SU-DHL-6 (cell line): ENCODE measurements at regions not wholly inside any gene's neighbourhood (a gene's known extent, or its start where the extent isn't known, plus 50 kb on each side); places are given as distances from the start of the nearest gene placed in this dataset.

Experiments
- H2AFZ ChIP-seq: fragments of 200-600 bp; sonication (generic); 2 replicates; pipeline ENCODE4 v1.6.1; 2014; ENCODE audit warnings: low read depth, mild to moderate bottlenecking, moderate library complexity, mixed read lengths, antibody characterized with exemption, low read length; ENCODE audit not compliant: severe bottlenecking
- H3F3A ChIP-seq: fragments of 200-600 bp; shearing (Covaris generic); 2 replicates; pipeline ENCODE4 v1.6.0; 2016; ENCODE audit warnings: antibody characterized with exemption, mild to moderate bottlenecking; ENCODE audit not compliant: insufficient read depth
- H3K27ac ChIP-seq: fragments of 200-600 bp; sonication (generic); 2 replicates; pipeline ENCODE4 v1.5.1; 2016; ENCODE audit warnings: low read depth, mild to moderate bottlenecking, low read length, moderate library complexity, mixed read lengths
- H3K27me3 ChIP-seq: fragments of 200-600 bp; sonication (generic), shearing (Covaris generic); 2 replicates; pipeline ENCODE4 v1.6.0; 2014; ENCODE audit warnings: mild to moderate bottlenecking, low read length
- H3K36me3 ChIP-seq: fragments of 200-600 bp; sonication (generic); 2 replicates; pipeline ENCODE4 v1.6.1; 2014; ENCODE audit warnings: mild to moderate bottlenecking, low read length, mixed read lengths
- H3K4me2 ChIP-seq: fragments of 300-600, 200-600 bp; shearing (Covaris generic), sonication (generic); 2 replicates; pipeline ENCODE4 v1.6.0; 2014; ENCODE audit warnings: low read length, low read depth, mild to moderate bottlenecking; ENCODE audit not compliant: poor library complexity, severe bottlenecking
- H3K4me3 ChIP-seq: fragments of 200-600 bp; sonication (generic); 2 replicates; pipeline ENCODE4 v1.5.1; 2014; ENCODE audit warnings: antibody characterized with exemption, low read length, mild to moderate bottlenecking, mixed read lengths; ENCODE audit not compliant: insufficient read depth, poor library complexity, severe bottlenecking
- H3K79me2 ChIP-seq: fragments of 200-600 bp; sonication (generic); 2 replicates; pipeline ENCODE4 v1.6.1; 2014; ENCODE audit warnings: mild to moderate bottlenecking, low read length, moderate library complexity; ENCODE audit not compliant: insufficient read depth
- H3K9ac ChIP-seq: fragments of 200-600 bp; sonication (generic); 2 replicates; pipeline ENCODE4 v1.7.0; 2014; ENCODE audit warnings: mild to moderate bottlenecking, low read length
- H3K9me2 ChIP-seq: fragments of 200-600 bp; sonication (generic); replicated peaks from 2 replicates; pipeline ENCODE4 v1.6.1; 2014; ENCODE audit warnings: low read length; ENCODE audit not compliant: insufficient read depth
- H3K9me3 ChIP-seq: fragments of 200-600 bp; sonication (generic); 2 replicates; pipeline ENCODE4 v1.6.1; 2014; ENCODE audit warnings: low read length, mixed read lengths; ENCODE audit not compliant: insufficient read depth
- H4K20me1 ChIP-seq: fragments of 200-600 bp; sonication (generic); 2 replicates; pipeline ENCODE4 v1.6.1; 2014; ENCODE audit warnings: low read depth, mild to moderate bottlenecking, antibody characterized with exemption, low read length, moderate library complexity, mixed read lengths
- CTCF ChIP-seq: fragments of 200-600 bp; sonication (generic); IDR thresholded peaks from one replicate; pipeline ENCODE4 v1.5.1; 2017; ENCODE audit warnings: antibody characterized with exemption, mild to moderate bottlenecking, low read length, moderate library complexity; ENCODE audit not compliant: insufficient read depth, poor library complexity, severe bottlenecking
- EZH2phosphoT487 ChIP-seq: fragments of 200-600 bp; sonication (generic), shearing (Covaris generic); conservative IDR thresholded peaks from 2 replicates; pipeline ENCODE4 v1.6.1; 2018; ENCODE audit warnings: mild to moderate bottlenecking, antibody characterized with exemption, low read length, moderate library complexity, mixed read lengths

GRCh38 chr3:117610156-117610555, 900.6 kb downstream of the TUSC7 start:
- Histone ChIP-seq H3K9ac (no peak overlapping the region), H3K9me2 (no peaks in the 10 kb centered on the region), H3K36me3 (no peaks in the 10 kb centered on the region), H3K79me2 (no peaks in the 10 kb centered on the region), H3K4me2 (no peak overlapping the region), H4K20me1 (no peaks in the 10 kb centered on the region), H2AFZ (no peak overlapping the region), H3K9me3 (no peaks in the 10 kb centered on the region), H3K27ac (no peak overlapping the region), H3K4me3 (no peak overlapping the region), H3K27me3 (no peaks in the 10 kb centered on the region), H3F3A (no peaks in the 10 kb centered on the region)
- TF ChIP-seq EZH2phosphoT487 (no peak), CTCF (no peak)

GRCh38 chr3:117611211-117611610, 901.6 kb downstream of the TUSC7 start:
- Histone ChIP-seq H3K9ac (no peak overlapping the region), H3K79me2 (no peaks in the 10 kb centered on the region), H2AFZ (no peak overlapping the region), H3K4me3 (no peak overlapping the region), H3K27me3 (no peaks in the 10 kb centered on the region), H3K27ac (no peak overlapping the region), H3K36me3 (no peaks in the 10 kb centered on the region), H3K4me2 (no peak overlapping the region), H3K9me3 (no peaks in the 10 kb centered on the region), H4K20me1 (no peaks in the 10 kb centered on the region), H3F3A (no peaks in the 10 kb centered on the region), H3K9me2 (no peaks in the 10 kb centered on the region)
- TF ChIP-seq EZH2phosphoT487 (no peak), CTCF (no peak)

GRCh38 chr3:117616227-117616626, 906.6 kb downstream of the TUSC7 start:
- H3K4me3 ChIP-seq = no peak overlapping the region
- no peak overlapping the region for H2AFZ ChIP-seq
- no peak for TF ChIP-seq CTCF
- TF ChIP-seq EZH2phosphoT487 = no peak

More at GRCh38 chr3:117616227-117616626, 906.6 kb downstream of the TUSC7 start:
- no peaks in the 10 kb centered on the region for H3K9me2 ChIP-seq
- no peaks in the 10 kb centered on the region for H4K20me1 ChIP-seq
- H3K79me2 ChIP-seq = no peaks in the 10 kb centered on the region
- no peak overlapping the region for H3K27ac ChIP-seq
- H3K9ac ChIP-seq = no peak overlapping the region
- no peak overlapping the region for H3K4me2 ChIP-seq
- no peaks in the 10 kb centered on the region for H3F3A ChIP-seq
- H3K9me3 ChIP-seq = no peaks in the 10 kb centered on the region
- H3K27me3 ChIP-seq = no peaks in the 10 kb centered on the region
- H3K36me3 ChIP-seq = no peaks in the 10 kb centered on the region
